ENCODE measurements at regions not wholly inside any gene's neighbourhood (a gene's known extent, or its start where the extent isn't known, plus 50 kb on each side); places are given as distances from the start of the nearest gene placed in this dataset.

GRCh38 chr16:73798471-73798870 is 498.1 kb upstream of the PSMD7 start:
- ChIA-PET POLR2A (no interaction called here), CTCF (ENCODE audit: low intra/inter-chr PET ratio, low total read pairs) (no interaction called here)
- BruUV-seq (replicated peaks) = no TSS peak
- Histone ChIP-seq H3K4me2 (ENCODE audit: low read depth, low read length) (no peak overlapping the region), H3K36me3 (replicated peaks in 1 of 2; ENCODE audit: control insufficient read depth in 1 of 2, insufficient read depth in 2 of 2, low read length in 2 of 2) (no peaks in the 10 kb centered on the region), H3K27me3 (ENCODE audit: control insufficient read depth in 1 of 2, insufficient read depth in 2 of 2, low read length in 2 of 2) (no peaks in the 10 kb centered on the region), H3K9me3 (ENCODE audit: low read length) (no peaks in the 10 kb centered on the region), H2AFZ (ENCODE audit: low read length) (no peak overlapping the region), H3K9ac (ENCODE audit: insufficient read depth, low read depth, low read length) (no peak overlapping the region), H3K27ac (ENCODE audit: extremely low read length, insufficient read depth, low read length) (no peak overlapping the region), H4K20me1 (ENCODE audit: insufficient read depth, low read length) (no peaks in the 10 kb centered on the region), H3K4me3 (replicated peaks in 1 of 3; ENCODE audit: insufficient read depth in 1 of 3, low read depth in 2 of 3, low read length in 3 of 3) (no peak overlapping the region), H3K4me1 (ENCODE audit: insufficient read depth, low read length) (no peaks in the 10 kb centered on the region), H3K79me2 (ENCODE audit: insufficient read depth, low read length) (no peaks in the 10 kb centered on the region)
- in situ Hi-C loops (cut with HindIII; ENCODE audit: extremely low pct_ligation_motif_present, low pct_unique_long_range_greater_than_20kb) (no loop called here), intact Hi-C loops (cut with micrococcal nuclease; ENCODE audit: unreplicated experiment) (no loop called here)
- FAIRE-seq (no peak), ATAC-seq (no peak), DNase-seq (ENCODE audit: low spot score) (no peak)
- no peak for TF ChIP-seq HNRNPL (IDR thresholded peaks at IDR 0.05; ENCODE audit: low read depth, low read length)
- TF ChIP-seq HDAC1 (CRISPR knock-in tag; IDR thresholded peaks at IDR 0.05) = no peak
- 13% methylated on average over 5 of the region's 5 CpGs for WGBS (ENCODE audit: low lambda C conversion rate)

DNA sequence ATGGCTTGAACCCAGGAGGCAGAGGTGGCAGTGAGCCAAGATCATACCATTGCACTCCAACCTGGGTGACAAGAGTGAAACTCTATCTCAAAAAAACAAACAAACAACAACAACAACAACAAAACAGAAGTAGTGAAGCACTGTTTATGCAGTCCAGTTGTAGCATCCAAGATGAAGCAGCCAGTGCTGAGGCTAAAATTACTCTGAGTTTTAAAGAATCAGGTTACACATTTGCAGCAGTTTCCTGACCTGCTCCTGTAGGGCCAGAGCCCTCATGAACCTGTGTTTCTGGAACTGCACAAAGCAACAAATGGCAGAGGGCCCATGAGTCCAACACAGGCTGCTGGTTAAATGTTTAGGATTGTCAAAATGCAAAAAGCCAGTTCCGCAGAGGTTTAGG is 499.5 kb upstream of the PSMD7 start:
- H4K20me1 ChIP-seq (ENCODE audit: insufficient read depth, low read length) = no peaks in the 10 kb centered on the region
- ChIA-PET POLR2A (no interaction called here), CTCF (ENCODE audit: low intra/inter-chr PET ratio, low total read pairs) (no interaction called here)
- FAIRE-seq (no peak), ATAC-seq (no peak), DNase-seq (ENCODE audit: low spot score) (no peak)
- in situ Hi-C loops (cut with HindIII; ENCODE audit: extremely low pct_ligation_motif_present, low pct_unique_long_range_greater_than_20kb) = no loop called here
- H3K4me3 ChIP-seq (replicated peaks in 1 of 3; ENCODE audit: insufficient read depth in 1 of 3, low read depth in 2 of 3, low read length in 3 of 3) = no peak overlapping the region
- TF ChIP-seq IKZF1 (IDR thresholded peaks at IDR 0.05) (no peak), CHD4 (IDR thresholded peaks at IDR 0.05; ENCODE audit: borderline replicate concordance, low read length) (no peak)
- H3K4me2 ChIP-seq (ENCODE audit: low read depth, low read length) = no peak overlapping the region
- no TSS peak for BruUV-seq (replicated peaks)
- no peaks in the 10 kb centered on the region for H3K36me3 ChIP-seq (replicated peaks in 1 of 2; ENCODE audit: control insufficient read depth in 1 of 2, insufficient read depth in 2 of 2, low read length in 2 of 2)
- no peak overlapping the region for H3K27ac ChIP-seq (ENCODE audit: extremely low read length, insufficient read depth, low read length)
- no peaks in the 10 kb centered on the region for H3K79me2 ChIP-seq (ENCODE audit: insufficient read depth, low read length)
- H3K9me3 ChIP-seq (ENCODE audit: low read length) = no peaks in the 10 kb centered on the region
- H3K9ac ChIP-seq (ENCODE audit: insufficient read depth, low read depth, low read length) = no peak overlapping the region
- no peak overlapping the region for H2AFZ ChIP-seq (ENCODE audit: low read length)
- intact Hi-C loops (cut with micrococcal nuclease; ENCODE audit: unreplicated experiment) = no loop called here
- no peaks in the 10 kb centered on the region for H3K4me1 ChIP-seq (ENCODE audit: insufficient read depth, low read length)
- H3K27me3 ChIP-seq (ENCODE audit: control insufficient read depth in 1 of 2, insufficient read depth in 2 of 2, low read length in 2 of 2) = no peaks in the 10 kb centered on the region
- 75% methylated on average over 1 of the region's 1 CpG for WGBS (ENCODE audit: low lambda C conversion rate)

GRCh38 chr16:73796241-73796640 is 500.4 kb upstream of the PSMD7 start:
- Histone ChIP-seq H3K9ac (ENCODE audit: insufficient read depth, low read depth, low read length) (no peak overlapping the region), H3K4me1 (ENCODE audit: insufficient read depth, low read length) (no peaks in the 10 kb centered on the region), H2AFZ (ENCODE audit: low read length) (no peak overlapping the region), H3K4me2 (ENCODE audit: low read depth, low read length) (no peak overlapping the region), H3K36me3 (replicated peaks in 1 of 2; ENCODE audit: control insufficient read depth in 1 of 2, insufficient read depth in 2 of 2, low read length in 2 of 2) (no peaks in the 10 kb centered on the region), H3K9me3 (ENCODE audit: low read length) (no peaks in the 10 kb centered on the region), H3K27me3 (ENCODE audit: control insufficient read depth in 1 of 2, insufficient read depth in 2 of 2, low read length in 2 of 2) (no peaks in the 10 kb centered on the region), H3K4me3 (replicated peaks in 1 of 3; ENCODE audit: insufficient read depth in 1 of 3, low read depth in 2 of 3, low read length in 3 of 3) (no peak overlapping the region), H3K27ac (ENCODE audit: extremely low read length, insufficient read depth, low read length) (no peak overlapping the region), H3K79me2 (ENCODE audit: insufficient read depth, low read length) (no peaks in the 10 kb centered on the region), H4K20me1 (ENCODE audit: insufficient read depth, low read length) (no peaks in the 10 kb centered on the region)
- TF ChIP-seq ZNF567 (CRISPR knock-in tag; IDR thresholded peaks at IDR 0.05; ENCODE audit: borderline replicate concordance) (no peak), ETS1 (CRISPR knock-in tag; IDR thresholded peaks at IDR 0.05) (no peak), ELF1 (CRISPR knock-in tag; IDR thresholded peaks at IDR 0.05) (no peak), SMARCC2 (IDR thresholded peaks at IDR 0.05) (no peak), SALL1 (CRISPR knock-in tag; IDR thresholded peaks at IDR 0.05) (no peak), ZNF24 (IDR thresholded peaks at IDR 0.05) (no peak), JDP2 (CRISPR knock-in tag; IDR thresholded peaks at IDR 0.05; ENCODE audit: borderline replicate concordance) (no peak), POLR2G (IDR thresholded peaks at IDR 0.05; ENCODE audit: low read depth, low read length) (no peak), ZSCAN25 (CRISPR knock-in tag; IDR thresholded peaks at IDR 0.05) (no peak)
- in situ Hi-C loops (cut with HindIII; ENCODE audit: extremely low pct_ligation_motif_present, low pct_unique_long_range_greater_than_20kb) (no loop called here), intact Hi-C loops (cut with micrococcal nuclease; ENCODE audit: unreplicated experiment) (no loop called here)
- WGBS (ENCODE audit: low lambda C conversion rate) = 26% methylated on average over 4 of the region's 4 CpGs
- BruUV-seq (replicated peaks) = no TSS peak
- CTCF ChIA-PET (ENCODE audit: low intra/inter-chr PET ratio, low total read pairs) = no interaction called here
- FAIRE-seq (no peak), ATAC-seq (no peak), DNase-seq (ENCODE audit: low spot score) (no peak)
- POLR2A ChIA-PET = no interaction called here

Data from HepG2 (cell line).